Prostate gland (tissue), 2 donors: ENCODE measurements at regions not wholly inside any gene's neighbourhood (a gene's known extent, or its start where the extent isn't known, plus 50 kb on each side); places are given as distances from the start of the nearest gene placed in this dataset.

Source experiments
- POLR2A ChIP-seq: fragments of 450-650 bp; IDR thresholded peaks from one replicate; pipeline ENCODE4 v1.6.1; 2016; ENCODE audit warnings: antibody characterized with exemption, mild to moderate bottlenecking
- POLR2AphosphoS5 ChIP-seq: sonication (generic); formaldehyde crosslinking; IDR thresholded peaks from one replicate; pipeline ENCODE4 v1.6.1; 2017; ENCODE audit warnings: antibody characterized with exemption
- TF ChIP-seq, protein P1 (sequence below), 4 experiments: fragments of 200-600 bp in 2 of 4; fragments of 450-650 bp in 2 of 4; sonication (generic) in 2 of 4; IDR thresholded peaks; 1 replicate in 3 of 4; 2 replicates in 1 of 4; pipeline ENCODE4 v1.5.1; 2016 to 2019; ENCODE audit warnings: antibody characterized with exemption in 4 of 4, mild to moderate bottlenecking in 2 of 4, moderate library complexity in 2 of 4

DNA sequence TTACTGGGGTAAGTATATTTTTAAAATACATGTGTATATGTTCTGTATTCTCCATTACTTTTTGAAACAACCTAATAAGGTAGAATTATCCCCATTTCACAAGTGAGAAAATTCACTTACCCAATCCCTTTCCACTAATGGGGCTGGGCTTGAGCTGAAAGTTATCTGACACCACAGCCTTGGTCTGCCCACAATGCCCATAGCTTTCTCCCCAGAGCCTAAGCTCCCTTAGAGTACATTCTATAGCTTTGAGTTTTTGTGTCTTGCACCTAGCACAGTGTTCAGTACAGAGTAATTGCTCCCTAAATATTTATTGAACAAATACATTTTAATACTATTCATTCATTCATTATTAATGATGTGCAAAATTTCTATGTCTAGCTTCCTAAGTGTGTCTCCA is 152.7 kb upstream of the RUNX1 start:
- TF ChIP-seq, protein P1, sequence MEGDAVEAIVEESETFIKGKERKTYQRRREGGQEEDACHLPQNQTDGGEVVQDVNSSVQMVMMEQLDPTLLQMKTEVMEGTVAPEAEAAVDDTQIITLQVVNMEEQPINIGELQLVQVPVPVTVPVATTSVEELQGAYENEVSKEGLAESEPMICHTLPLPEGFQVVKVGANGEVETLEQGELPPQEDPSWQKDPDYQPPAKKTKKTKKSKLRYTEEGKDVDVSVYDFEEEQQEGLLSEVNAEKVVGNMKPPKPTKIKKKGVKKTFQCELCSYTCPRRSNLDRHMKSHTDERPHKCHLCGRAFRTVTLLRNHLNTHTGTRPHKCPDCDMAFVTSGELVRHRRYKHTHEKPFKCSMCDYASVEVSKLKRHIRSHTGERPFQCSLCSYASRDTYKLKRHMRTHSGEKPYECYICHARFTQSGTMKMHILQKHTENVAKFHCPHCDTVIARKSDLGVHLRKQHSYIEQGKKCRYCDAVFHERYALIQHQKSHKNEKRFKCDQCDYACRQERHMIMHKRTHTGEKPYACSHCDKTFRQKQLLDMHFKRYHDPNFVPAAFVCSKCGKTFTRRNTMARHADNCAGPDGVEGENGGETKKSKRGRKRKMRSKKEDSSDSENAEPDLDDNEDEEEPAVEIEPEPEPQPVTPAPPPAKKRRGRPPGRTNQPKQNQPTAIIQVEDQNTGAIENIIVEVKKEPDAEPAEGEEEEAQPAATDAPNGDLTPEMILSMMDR (IDR thresholded peaks at IDR 0.05), result no peak
- TF ChIP-seq POLR2AphosphoS5 (no peak), POLR2A (no peak)
